HG02678 (cell line): ENCODE measurements at regions not wholly inside any gene's neighbourhood (a gene's known extent, or its start where the extent isn't known, plus 50 kb on each side); places are given as distances from the start of the nearest gene placed in this dataset.
"Not testable (repeated sequence)": the region's sequence is repeated elsewhere in the genome, so short reads cannot be mapped to it uniquely, and the experiment has no call there.

Experiments
- ATAC-seq: cut with Tn5 transposase; IDR thresholded peaks from one replicate; pipeline ENCODE4 v1.9.1; 2021; ENCODE audit warnings: mild to moderate bottlenecking, moderate library complexity; ENCODE audit not compliant: unreplicated experiment

- no peak for ATAC-seq
These were observed 111.0 kb downstream of the FAM53A start for GRCh38 chr4:1572964-1573720.

- ATAC-seq: no peak
These were observed 111.6 kb downstream of the FAM53A start for GRCh38 chr4:1572521-1572920.

GRCh38 chr4:1572010-1572385 lies 112.1 kb downstream of the FAM53A start:
- ATAC-seq: no peak

GRCh38 chr4:1571165-1572009 lies 112.7 kb downstream of the FAM53A start:
- ATAC-seq: no peak

- no peak for ATAC-seq
These were observed 113.6 kb downstream of the FAM53A start for GRCh38 chr4:1570291-1571164.

- ATAC-seq: no peak
These were observed 114.5 kb downstream of the FAM53A start for GRCh38 chr4:1569461-1570151.

- ATAC-seq: no peak
These were observed 115.2 kb downstream of the FAM53A start for GRCh38 chr4:1568855-1569460.

GRCh38 chr4:1567808-1568581 lies 116.1 kb downstream of the FAM53A start:
- no peak for ATAC-seq

GRCh38 chr4:1567519-1567807 lies 116.7 kb downstream of the FAM53A start:
- no peak for ATAC-seq

- ATAC-seq: no peak
These were observed 117.1 kb downstream of the FAM53A start for GRCh38 chr4:1566838-1567518.

- ATAC-seq: not testable (repeated sequence)
These were observed 117.7 kb downstream of the FAM53A start for GRCh38 chr4:1566301-1566837.

- no peak for ATAC-seq
These were observed 118.4 kb downstream of the FAM53A start for GRCh38 chr4:1565598-1566295.

GRCh38 chr4:1564535-1565375 lies 119.4 kb downstream of the FAM53A start:
- no peak for ATAC-seq

GRCh38 chr4:1563768-1564485 lies 120.2 kb downstream of the FAM53A start:
- ATAC-seq: no peak

GRCh38 chr4:1563241-1563640 lies 120.9 kb downstream of the FAM53A start:
- ATAC-seq: no peak

- ATAC-seq: no peak
These were observed 121.3 kb downstream of the FAM53A start for GRCh38 chr4:1562771-1563170.

- no peak for ATAC-seq
These were observed 121.7 kb downstream of the FAM53A start for GRCh38 chr4:1562371-1562770.
